Esophagus squamous epithelium (tissue), 5 donors: ENCODE measurements at regions not wholly inside any gene's neighbourhood (a gene's known extent, or its start where the extent isn't known, plus 50 kb on each side); places are given as distances from the start of the nearest gene placed in this dataset.
A peak's percentile ranks its signal among the peaks of the same experiment; 100 is the strongest.

ENCODE experiments used
- DNase-seq: peaks from one replicate; lab custom pipeline; 2025; lab: John Stamatoyannopoulos, UW
- H3K27ac ChIP-seq, 4 donors: fragments of 200-600 bp; sonication (generic); one replicate each; pipeline ENCODE4 v1.5.1; 2016 to 2019; ENCODE audit warnings: mild to moderate bottlenecking in 1 of 4
- H3K27me3 ChIP-seq, 4 donors: fragments of 200-600 bp; sonication (generic); 1 replicate in 3 of 4; 2 replicates in 1 of 4; pipeline versions ENCODE4 v1.5.1 to v1.6.0; 2017 to 2021; ENCODE audit warnings: antibody characterized with exemption in 1 of 4
- H3K36me3 ChIP-seq, 3 donors: fragments of 200-600 bp; sonication (generic); one replicate each; pipeline ENCODE4 v1.5.1; 2016 to 2019
- H3K4me1 ChIP-seq, 3 donors: fragments of 200-600 bp; sonication (generic); one replicate each; pipeline ENCODE4 v1.5.1; 2017 to 2019
- H3K4me3 ChIP-seq, 4 donors: fragments of 200-600 bp; sonication (generic); 1 replicate in 3 of 4; 2 replicates in 1 of 4; pipeline ENCODE4 v1.5.1; 2016 to 2019; ENCODE audit warnings: mild to moderate bottlenecking in 2 of 4, moderate library complexity in 1 of 4
- H3K9me3 ChIP-seq, 3 donors: fragments of 200-600 bp; sonication (generic); one replicate each; pipeline ENCODE4 v1.5.1; 2016 to 2019
- POLR2A ChIP-seq, 4 donors: fragments of 450-650 bp; IDR thresholded peaks; one replicate each; pipeline ENCODE4 v1.6.1; 2017; ENCODE audit warnings: antibody characterized with exemption in 4 of 4, mild to moderate bottlenecking in 4 of 4, moderate library complexity in 3 of 4
- WGBS, 2 donors: methylation state at CpG; one replicate each; pipeline ENCODE4 v1.1.5; 2018; 5-methylcytosine and 5-hydroxymethylcytosine counted together
- intact Hi-C: fragments of 100-400 bp; cut with DNase I; formaldehyde crosslinking; loops from one replicate; pipeline ENCODE4 v1.15.0; 2022
- TF ChIP-seq, protein P1 (sequence below), 6 experiments: fragments of 450-650 bp in 4 of 6; fragments of 200-600 bp in 2 of 6; sonication (generic) in 2 of 6; IDR thresholded peaks; one replicate each; pipeline ENCODE4 v1.5.1; 2016 to 2019; ENCODE audit warnings: antibody characterized with exemption in 6 of 6, mild to moderate bottlenecking in 4 of 6, moderate library complexity in 4 of 6
- donor health status: DM: yes; HTN: yes; CAD: no.

DNA sequence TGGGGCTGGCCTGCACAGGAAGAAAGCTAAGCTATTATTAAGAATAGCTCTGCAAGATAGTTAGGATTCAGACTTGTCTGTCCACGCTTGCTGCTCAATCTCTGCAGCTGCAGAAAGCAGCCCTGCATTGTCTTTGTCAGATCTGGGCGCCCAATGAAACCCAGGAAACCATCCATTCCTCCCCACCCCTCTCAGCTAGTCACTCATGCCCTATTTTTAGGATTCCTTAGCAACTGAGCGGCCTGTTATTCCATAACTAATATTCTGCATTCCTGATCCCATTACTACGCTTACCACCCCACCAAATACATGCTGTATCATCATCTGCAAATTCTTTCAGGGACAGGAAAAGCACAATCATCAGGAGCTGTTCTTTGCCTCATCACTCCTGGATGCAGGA lies 52.9 kb upstream of the APC start:
- intact Hi-C loops, result no loop called here
- TF ChIP-seq POLR2A (IDR thresholded peaks at IDR 0.05), result no peak
- TF ChIP-seq, protein P1, sequence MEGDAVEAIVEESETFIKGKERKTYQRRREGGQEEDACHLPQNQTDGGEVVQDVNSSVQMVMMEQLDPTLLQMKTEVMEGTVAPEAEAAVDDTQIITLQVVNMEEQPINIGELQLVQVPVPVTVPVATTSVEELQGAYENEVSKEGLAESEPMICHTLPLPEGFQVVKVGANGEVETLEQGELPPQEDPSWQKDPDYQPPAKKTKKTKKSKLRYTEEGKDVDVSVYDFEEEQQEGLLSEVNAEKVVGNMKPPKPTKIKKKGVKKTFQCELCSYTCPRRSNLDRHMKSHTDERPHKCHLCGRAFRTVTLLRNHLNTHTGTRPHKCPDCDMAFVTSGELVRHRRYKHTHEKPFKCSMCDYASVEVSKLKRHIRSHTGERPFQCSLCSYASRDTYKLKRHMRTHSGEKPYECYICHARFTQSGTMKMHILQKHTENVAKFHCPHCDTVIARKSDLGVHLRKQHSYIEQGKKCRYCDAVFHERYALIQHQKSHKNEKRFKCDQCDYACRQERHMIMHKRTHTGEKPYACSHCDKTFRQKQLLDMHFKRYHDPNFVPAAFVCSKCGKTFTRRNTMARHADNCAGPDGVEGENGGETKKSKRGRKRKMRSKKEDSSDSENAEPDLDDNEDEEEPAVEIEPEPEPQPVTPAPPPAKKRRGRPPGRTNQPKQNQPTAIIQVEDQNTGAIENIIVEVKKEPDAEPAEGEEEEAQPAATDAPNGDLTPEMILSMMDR (IDR thresholded peaks at IDR 0.05), result no peak
- H3K27ac ChIP-seq, result peak overlapping the region in 1 of 4 donors; percentile 55
- no peak for DNase-seq
- peaks cover 0 to 10% (median 3%) of the 10 kb centered on the region in 3 donors for H3K4me1 ChIP-seq
- WGBS, 2 donors, result 31 to 53% methylated on average over 4 of the region's 4 CpGs
- no peaks in the 10 kb centered on the region for H3K9me3 ChIP-seq
- H3K36me3 ChIP-seq, result no peaks in the 10 kb centered on the region
- H3K27me3 ChIP-seq, result no peaks in the 10 kb centered on the region
- H3K4me3 ChIP-seq, result no peak overlapping the region

DNA sequence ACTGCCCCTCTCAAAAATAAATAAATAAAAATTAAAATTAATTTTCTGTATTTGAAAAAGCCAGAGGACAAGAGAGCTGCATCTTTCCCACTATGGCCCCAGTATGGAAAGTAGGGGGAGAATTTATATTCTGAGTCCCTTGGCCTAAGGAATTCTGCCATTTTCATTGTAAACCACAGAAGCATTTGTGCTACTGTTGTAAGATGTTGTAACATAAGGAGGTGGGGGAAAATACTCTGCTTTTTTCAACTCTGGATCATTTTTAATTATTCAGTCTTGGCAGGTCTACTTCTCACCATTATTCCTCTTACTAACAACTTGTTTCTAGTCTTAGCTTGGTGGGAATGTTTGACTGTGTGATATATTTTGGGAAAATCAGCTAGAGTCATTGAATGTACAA lies 52.3 kb upstream of the APC start:
- intact Hi-C loops, result no loop called here
- Histone ChIP-seq H3K36me3 (no peaks in the 10 kb centered on the region), H3K9me3 (no peaks in the 10 kb centered on the region), H3K27ac (peak overlapping the region in 2 of 4 donors; percentile 22 to 55), H3K4me3 (no peak overlapping the region), H3K4me1 (peaks cover 0 to 10% (median 3%) of the 10 kb centered on the region in 3 donors), H3K27me3 (no peaks in the 10 kb centered on the region)
- DNase-seq, result no peak
- TF ChIP-seq, protein P1 (IDR thresholded peaks at IDR 0.05), result no peak
- no peak for TF ChIP-seq POLR2A (IDR thresholded peaks at IDR 0.05)

DNA sequence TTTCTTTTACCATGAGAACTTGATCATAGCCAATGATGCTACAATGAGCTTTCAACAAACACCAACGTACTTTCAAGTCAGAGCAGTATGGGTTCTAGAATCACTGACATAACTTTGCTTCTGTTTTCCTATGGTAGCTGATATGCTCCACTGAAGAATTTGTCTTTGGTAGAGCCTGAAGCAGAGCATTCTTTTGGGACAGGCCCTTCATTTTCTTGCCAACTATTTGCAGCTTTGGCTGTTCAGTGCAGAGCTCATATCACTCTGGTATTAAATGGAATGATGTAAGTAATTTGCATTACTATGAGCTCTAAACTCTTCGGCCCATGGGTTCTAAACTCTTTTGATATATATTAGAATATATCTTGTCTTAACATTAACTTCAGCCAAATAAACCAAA lies 51.8 kb upstream of the APC start:
- H3K4me3 ChIP-seq, result no peak overlapping the region
- no peak for TF ChIP-seq POLR2A (IDR thresholded peaks at IDR 0.05)
- TF ChIP-seq, protein P1 (IDR thresholded peaks at IDR 0.05), result no peak
- H3K27ac ChIP-seq, result peak overlapping the region in 1 of 4 donors; percentile 55
- H3K9me3 ChIP-seq, result no peaks in the 10 kb centered on the region
- DNase-seq, result no peak
- peaks cover 0 to 10% (median 3%) of the 10 kb centered on the region in 3 donors for H3K4me1 ChIP-seq
- no peaks in the 10 kb centered on the region for H3K27me3 ChIP-seq
- intact Hi-C loops, result no loop called here
- no peaks in the 10 kb centered on the region for H3K36me3 ChIP-seq
- 33 to 45% methylated on average over 2 of the region's 2 CpGs for WGBS, 2 donors

DNA sequence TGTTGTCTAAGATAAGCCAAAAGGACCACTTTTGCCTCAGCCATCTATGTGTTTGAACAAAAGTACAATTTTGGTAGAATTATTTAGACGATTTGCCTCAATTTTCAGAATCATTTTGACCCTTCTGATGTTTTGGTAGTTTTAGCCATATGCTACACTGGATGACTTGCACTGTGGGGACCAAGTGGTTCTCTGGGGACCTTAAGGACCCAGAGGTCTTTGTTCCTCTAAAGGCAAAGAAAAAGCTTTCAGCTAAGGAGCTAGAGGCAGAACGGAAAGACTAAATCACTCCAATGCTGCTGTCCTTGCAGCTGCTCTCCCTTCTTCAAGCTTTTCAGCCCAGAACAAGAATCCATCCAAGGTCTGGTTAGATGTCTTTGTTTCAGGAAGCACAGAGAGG lies 51.0 kb upstream of the APC start:
- WGBS, 2 donors, result 68 to 87% methylated on average over 2 of the region's 2 CpGs
- intact Hi-C loops, result no loop called here
- Histone ChIP-seq H3K27me3 (peaks cover 0 to 4% (median 0%) of the 10 kb centered on the region in 4 donors), H3K4me3 (no peak overlapping the region), H3K27ac (no peak overlapping the region), H3K4me1 (peaks cover 0 to 10% (median 3%) of the 10 kb centered on the region in 3 donors), H3K36me3 (no peaks in the 10 kb centered on the region), H3K9me3 (no peaks in the 10 kb centered on the region)
- TF ChIP-seq POLR2A (IDR thresholded peaks at IDR 0.05), result no peak
- TF ChIP-seq, protein P1 (IDR thresholded peaks at IDR 0.05), result no peak
- DNase-seq, result no peak

DNA sequence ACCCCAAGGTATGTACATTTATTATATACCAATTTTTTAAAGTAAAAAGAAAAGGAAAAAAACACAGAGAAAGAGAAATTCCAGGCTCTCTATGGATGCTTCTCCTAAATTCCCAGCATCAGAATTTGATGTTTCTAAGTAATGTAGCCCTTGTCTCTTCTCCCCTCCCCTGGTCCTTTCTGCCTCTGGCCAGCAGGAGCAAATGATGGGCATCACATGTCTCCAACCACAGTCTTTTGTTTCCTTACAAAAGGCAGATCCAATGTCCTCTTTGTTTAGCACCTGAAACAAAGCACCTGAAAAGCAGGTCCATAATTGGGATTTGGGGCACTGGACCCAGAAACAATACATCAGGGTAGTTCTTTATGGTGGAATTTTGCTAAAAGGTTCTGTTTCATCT lies 50.4 kb upstream of the APC start:
- DNase-seq, result no peak
- H3K27ac ChIP-seq, result no peak overlapping the region
- H3K4me3 ChIP-seq, result no peak overlapping the region
- peaks cover 0 to 10% (median 3%) of the 10 kb centered on the region in 3 donors for H3K4me1 ChIP-seq
- no peaks in the 10 kb centered on the region for H3K9me3 ChIP-seq
- intact Hi-C loops, result no loop called here
- H3K36me3 ChIP-seq, result no peaks in the 10 kb centered on the region
- TF ChIP-seq, protein P1 (IDR thresholded peaks at IDR 0.05), result no peak
- TF ChIP-seq POLR2A (IDR thresholded peaks at IDR 0.05), result no peak
- peaks cover 0 to 9% (median 0%) of the 10 kb centered on the region in 4 donors for H3K27me3 ChIP-seq
